ENCODE measurements at regions not wholly inside any gene's neighbourhood (a gene's known extent, or its start where the extent isn't known, plus 50 kb on each side); places are given as distances from the start of the nearest gene placed in this dataset.

DNA sequence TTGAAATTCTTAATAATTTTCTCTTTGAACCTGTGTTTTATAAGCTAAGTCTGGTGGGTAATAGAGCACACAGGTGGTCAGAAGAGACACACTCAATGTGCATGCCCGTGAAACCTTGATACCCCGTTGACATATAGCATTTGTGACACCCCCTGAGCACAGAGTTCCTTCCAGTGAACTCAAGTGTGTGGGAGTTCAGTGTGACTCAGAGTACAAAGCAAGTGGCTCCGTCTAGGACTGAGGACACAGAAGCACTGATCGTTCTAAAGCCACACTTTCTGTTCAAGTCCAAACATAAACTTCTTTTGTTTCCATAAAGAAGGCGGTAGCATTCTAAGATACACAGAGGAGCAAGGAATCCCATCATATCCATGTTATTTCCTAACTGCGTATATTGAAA, 523.6 kb downstream of the PID1 start:
- no peaks in the 10 kb centered on the region for H3K79me2 ChIP-seq (ENCODE audit: insufficient read depth, low read length)
- H3K27me3 ChIP-seq (ENCODE audit: insufficient read depth, low read length), result no peaks in the 10 kb centered on the region
- H3K4me2 ChIP-seq (ENCODE audit: low read length), result no peak overlapping the region
- no peaks in the 10 kb centered on the region for H3K9me2 ChIP-seq (ENCODE audit: low read depth, low read length)
- H3K36me3 ChIP-seq (ENCODE audit: insufficient read depth, low read length), result no peaks in the 10 kb centered on the region
- TF ChIP-seq EZH2 (IDR thresholded peaks at IDR 0.05; ENCODE audit: borderline replicate concordance, low read length), result no peak
- TF ChIP-seq, protein P1, sequence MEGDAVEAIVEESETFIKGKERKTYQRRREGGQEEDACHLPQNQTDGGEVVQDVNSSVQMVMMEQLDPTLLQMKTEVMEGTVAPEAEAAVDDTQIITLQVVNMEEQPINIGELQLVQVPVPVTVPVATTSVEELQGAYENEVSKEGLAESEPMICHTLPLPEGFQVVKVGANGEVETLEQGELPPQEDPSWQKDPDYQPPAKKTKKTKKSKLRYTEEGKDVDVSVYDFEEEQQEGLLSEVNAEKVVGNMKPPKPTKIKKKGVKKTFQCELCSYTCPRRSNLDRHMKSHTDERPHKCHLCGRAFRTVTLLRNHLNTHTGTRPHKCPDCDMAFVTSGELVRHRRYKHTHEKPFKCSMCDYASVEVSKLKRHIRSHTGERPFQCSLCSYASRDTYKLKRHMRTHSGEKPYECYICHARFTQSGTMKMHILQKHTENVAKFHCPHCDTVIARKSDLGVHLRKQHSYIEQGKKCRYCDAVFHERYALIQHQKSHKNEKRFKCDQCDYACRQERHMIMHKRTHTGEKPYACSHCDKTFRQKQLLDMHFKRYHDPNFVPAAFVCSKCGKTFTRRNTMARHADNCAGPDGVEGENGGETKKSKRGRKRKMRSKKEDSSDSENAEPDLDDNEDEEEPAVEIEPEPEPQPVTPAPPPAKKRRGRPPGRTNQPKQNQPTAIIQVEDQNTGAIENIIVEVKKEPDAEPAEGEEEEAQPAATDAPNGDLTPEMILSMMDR (IDR thresholded peaks at IDR 0.05; ENCODE audit: low read length), result no peak
- no peak overlapping the region for H3K27ac ChIP-seq (ENCODE audit: low read depth, low read length, poor library complexity, severe bottlenecking)
- no peaks in the 10 kb centered on the region for H3F3A ChIP-seq (ENCODE audit: insufficient read depth, low read length)
- no peak overlapping the region for H3K4me3 ChIP-seq (ENCODE audit: low read depth, low read length, poor library complexity, severe bottlenecking)
- no peak overlapping the region for H3K9ac ChIP-seq (ENCODE audit: low read length)
- H4K20me1 ChIP-seq (ENCODE audit: insufficient read depth, low read length), result no peaks in the 10 kb centered on the region
- H3K4me1 ChIP-seq (ENCODE audit: insufficient read depth, low read length, severe bottlenecking), result no peaks in the 10 kb centered on the region
- H2AFZ ChIP-seq (ENCODE audit: low read length), result no peak overlapping the region
- no peaks in the 10 kb centered on the region for H3K9me3 ChIP-seq (ENCODE audit: low read length)

DNA sequence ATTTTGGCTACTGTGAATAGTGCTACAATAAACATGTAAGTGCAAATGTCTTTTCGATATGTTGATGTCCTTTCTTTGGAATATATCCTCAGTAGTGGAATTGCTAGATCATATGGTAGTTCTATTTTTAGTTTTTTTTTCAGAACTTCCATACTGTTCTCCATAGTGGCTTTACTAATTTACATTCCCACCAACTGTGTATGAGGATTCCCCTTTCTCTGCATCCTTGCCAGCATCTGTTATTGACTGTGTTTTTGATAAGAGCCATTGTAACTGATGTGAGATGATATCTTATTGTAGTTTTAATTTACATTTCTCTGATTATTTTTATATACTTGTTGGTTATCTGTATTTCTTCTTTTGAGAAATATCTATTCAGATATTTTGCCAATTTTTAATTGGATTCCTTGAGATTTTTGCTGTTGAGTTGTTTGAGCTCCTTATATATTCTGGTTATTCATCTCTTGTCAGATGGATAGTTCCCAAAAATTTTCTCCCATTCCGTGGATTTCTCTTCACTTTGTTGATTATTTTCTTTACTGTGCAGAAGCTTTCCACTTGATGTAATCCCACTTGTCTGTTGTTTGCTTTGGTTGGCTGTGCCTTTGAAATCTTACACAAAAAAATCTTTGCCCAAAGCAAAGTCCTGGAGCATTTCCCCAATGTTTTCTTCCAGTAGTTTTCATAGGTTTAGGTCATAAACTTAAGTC, 532.3 kb downstream of the PID1 start:
- Histone ChIP-seq H4K20me1 (ENCODE audit: insufficient read depth, low read length) (no peaks in the 10 kb centered on the region), H2AFZ (ENCODE audit: low read length) (no peak overlapping the region), H3K4me1 (ENCODE audit: insufficient read depth, low read length, severe bottlenecking) (no peaks in the 10 kb centered on the region), H3K27ac (ENCODE audit: low read depth, low read length, poor library complexity, severe bottlenecking) (no peak overlapping the region), H3K79me2 (ENCODE audit: insufficient read depth, low read length) (no peaks in the 10 kb centered on the region), H3F3A (ENCODE audit: insufficient read depth, low read length) (no peaks in the 10 kb centered on the region), H3K9me3 (ENCODE audit: low read length) (no peaks in the 10 kb centered on the region), H3K9me2 (ENCODE audit: low read depth, low read length) (no peaks in the 10 kb centered on the region), H3K36me3 (ENCODE audit: insufficient read depth, low read length) (no peaks in the 10 kb centered on the region), H3K4me2 (ENCODE audit: low read length) (no peak overlapping the region), H3K4me3 (ENCODE audit: low read depth, low read length, poor library complexity, severe bottlenecking) (no peak overlapping the region), H3K9ac (ENCODE audit: low read length) (no peak overlapping the region), H3K27me3 (ENCODE audit: insufficient read depth, low read length) (no peaks in the 10 kb centered on the region)
- TF ChIP-seq EZH2 (IDR thresholded peaks at IDR 0.05; ENCODE audit: borderline replicate concordance, low read length), result no peak
- TF ChIP-seq, protein P1 (IDR thresholded peaks at IDR 0.05; ENCODE audit: low read length), result no peak

- H3K9me2 ChIP-seq (ENCODE audit: low read depth, low read length), result no peaks in the 10 kb centered on the region
- H3K9me3 ChIP-seq (ENCODE audit: low read length), result no peaks in the 10 kb centered on the region
- no peaks in the 10 kb centered on the region for H3K79me2 ChIP-seq (ENCODE audit: insufficient read depth, low read length)
- H2AFZ ChIP-seq (ENCODE audit: low read length), result no peak overlapping the region
- H4K20me1 ChIP-seq (ENCODE audit: insufficient read depth, low read length), result no peaks in the 10 kb centered on the region
- H3K4me1 ChIP-seq (ENCODE audit: insufficient read depth, low read length, severe bottlenecking), result no peaks in the 10 kb centered on the region
- TF ChIP-seq, protein P1 (IDR thresholded peaks at IDR 0.05; ENCODE audit: low read length), result no peak
- no peaks in the 10 kb centered on the region for H3K36me3 ChIP-seq (ENCODE audit: insufficient read depth, low read length)
- no peak overlapping the region for H3K27ac ChIP-seq (ENCODE audit: low read depth, low read length, poor library complexity, severe bottlenecking)
- H3K27me3 ChIP-seq (ENCODE audit: insufficient read depth, low read length), result no peaks in the 10 kb centered on the region
- H3F3A ChIP-seq (ENCODE audit: insufficient read depth, low read length), result no peaks in the 10 kb centered on the region
- no peak overlapping the region for H3K4me2 ChIP-seq (ENCODE audit: low read length)
- H3K9ac ChIP-seq (ENCODE audit: low read length), result no peak overlapping the region
- H3K4me3 ChIP-seq (ENCODE audit: low read depth, low read length, poor library complexity, severe bottlenecking), result no peak overlapping the region
These were observed 535.4 kb downstream of the PID1 start for GRCh38 chr2:228735697-228736096.
